Left forelimb (tissue), 1 donor: ENCODE measurements at regions not wholly inside any gene's neighbourhood (a gene's known extent, or its start where the extent isn't known, plus 50 kb on each side); places are given as distances from the start of the nearest gene placed in this dataset.

ENCODE experiments used
- DNase-seq: peaks from one replicate; pipeline ENCODE4 v3.0.0-alpha.2; 2018; ENCODE audit warnings: low spot score

- DNase-seq = no peak
These were observed 329.7 kb upstream of the ST6GAL2 start for GRCh38 chr2:107215401-107216350.

- DNase-seq = no peak
These were observed 332.2 kb upstream of the ST6GAL2 start for GRCh38 chr2:107218208-107218607.

GRCh38 chr2:107222466-107222865 is 336.5 kb upstream of the ST6GAL2 start:
- DNase-seq = no peak

GRCh38 chr2:107235491-107236254 is 349.7 kb upstream of the ST6GAL2 start:
- no peak for DNase-seq

- no peak for DNase-seq
These were observed 356.8 kb upstream of the ST6GAL2 start for GRCh38 chr2:107242811-107243210.

GRCh38 chr2:107248932-107249331 is 363.0 kb upstream of the ST6GAL2 start:
- DNase-seq = no peak

- DNase-seq = no peak
These were observed 369.8 kb upstream of the ST6GAL2 start for GRCh38 chr2:107255744-107256143.

GRCh38 chr2:107258531-107259407 is 372.8 kb upstream of the ST6GAL2 start:
- DNase-seq = no peak

- no peak for DNase-seq
These were observed 373.6 kb upstream of the ST6GAL2 start for GRCh38 chr2:107259408-107260195.

GRCh38 chr2:107263628-107264027 is 377.7 kb upstream of the ST6GAL2 start:
- DNase-seq = no peak

- no peak for DNase-seq
These were observed 378.2 kb upstream of the ST6GAL2 start for GRCh38 chr2:107264184-107264583.

GRCh38 chr2:107266555-107266954 is 380.6 kb upstream of the ST6GAL2 start:
- no peak for DNase-seq

GRCh38 chr2:107267086-107267485 is 381.1 kb upstream of the ST6GAL2 start:
- no peak for DNase-seq

GRCh38 chr2:107276034-107276433 is 390.1 kb upstream of the ST6GAL2 start:
- no peak for DNase-seq

- no peak for DNase-seq
These were observed 392.7 kb upstream of the ST6GAL2 start for GRCh38 chr2:107278672-107279071.

GRCh38 chr2:107281637-107282036 is 395.7 kb upstream of the ST6GAL2 start:
- DNase-seq = no peak

GRCh38 chr2:107282135-107282534 is 396.2 kb upstream of the ST6GAL2 start:
- no peak for DNase-seq

GRCh38 chr2:107285621-107286299 is 399.8 kb upstream of the ST6GAL2 start:
- DNase-seq = no peak

- DNase-seq = no peak
These were observed 404.1 kb upstream of the ST6GAL2 start for GRCh38 chr2:107290041-107290440.

- no peak for DNase-seq
These were observed 418.0 kb upstream of the ST6GAL2 start for GRCh38 chr2:107303964-107304363.

- no peak for DNase-seq
These were observed 420.0 kb upstream of the ST6GAL2 start for GRCh38 chr2:107305966-107306365.
